ENCODE measurements at regions not wholly inside any gene's neighbourhood (a gene's known extent, or its start where the extent isn't known, plus 50 kb on each side); places are given as distances from the start of the nearest gene placed in this dataset.

- no peak overlapping the region for H3K4me3 ChIP-seq (ENCODE audit: low read depth, low read length)
- TF ChIP-seq CTCF (IDR thresholded peaks at IDR 0.05; ENCODE audit: low read depth, low read length) = no peak
- in situ Hi-C loops (cut with HindIII; ENCODE audit: low sequenced_read_pairs) = no loop called here
- no peak for DNase-seq (ENCODE audit: low read depth, low spot score)
These were observed 146.7 kb upstream of the FAM9B start for GRCh38 chrX:9180623-9181022.

- in situ Hi-C loops (cut with HindIII; ENCODE audit: low sequenced_read_pairs) = no loop called here
- TF ChIP-seq CTCF (IDR thresholded peaks at IDR 0.05; ENCODE audit: low read depth, low read length) = no peak
- DNase-seq (ENCODE audit: low read depth, low spot score) = no peak
- no peak overlapping the region for H3K4me3 ChIP-seq (ENCODE audit: low read depth, low read length)
These were observed 148.1 kb upstream of the FAM9B start for GRCh38 chrX:9182041-9182440.

- no peak overlapping the region for H3K4me3 ChIP-seq (ENCODE audit: low read depth, low read length)
- DNase-seq (ENCODE audit: low read depth, low spot score) = no peak
- in situ Hi-C loops (cut with HindIII; ENCODE audit: low sequenced_read_pairs) = no loop called here
These were observed 149.6 kb upstream of the FAM9B start for GRCh38 chrX:9183481-9183880.

GRCh38 chrX:9184211-9184610, 150.3 kb upstream of the FAM9B start:
- H3K4me3 ChIP-seq (ENCODE audit: low read depth, low read length) = no peak overlapping the region
- DNase-seq (ENCODE audit: low read depth, low spot score) = no peak
- no peak for TF ChIP-seq CTCF (IDR thresholded peaks at IDR 0.05; ENCODE audit: low read depth, low read length)
- in situ Hi-C loops (cut with HindIII; ENCODE audit: low sequenced_read_pairs) = no loop called here

More at GRCh38 chrX:9183481-9183880, 149.6 kb upstream of the FAM9B start:
- no peak for TF ChIP-seq CTCF (IDR thresholded peaks at IDR 0.05; ENCODE audit: low read depth, low read length)

- in situ Hi-C loops (cut with HindIII; ENCODE audit: low sequenced_read_pairs) = no loop called here
- no peak overlapping the region for H3K4me3 ChIP-seq (ENCODE audit: low read depth, low read length)
- TF ChIP-seq CTCF (IDR thresholded peaks at IDR 0.05; ENCODE audit: low read depth, low read length) = no peak
- no peak for DNase-seq (ENCODE audit: low read depth, low spot score)
These were observed 154.2 kb upstream of the FAM9B start for GRCh38 chrX:9188117-9188516.

- no peak for DNase-seq (ENCODE audit: low read depth, low spot score)
- in situ Hi-C loops (cut with HindIII; ENCODE audit: low sequenced_read_pairs) = no loop called here
- TF ChIP-seq CTCF (IDR thresholded peaks at IDR 0.05; ENCODE audit: low read depth, low read length) = no peak
- no peak overlapping the region for H3K4me3 ChIP-seq (ENCODE audit: low read depth, low read length)
These were observed 155.4 kb upstream of the FAM9B start for GRCh38 chrX:9189286-9189685.

- no peak overlapping the region for H3K4me3 ChIP-seq (ENCODE audit: low read depth, low read length)
- no peak for DNase-seq (ENCODE audit: low read depth, low spot score)
- no peak for TF ChIP-seq CTCF (IDR thresholded peaks at IDR 0.05; ENCODE audit: low read depth, low read length)
- in situ Hi-C loops (cut with HindIII; ENCODE audit: low sequenced_read_pairs) = no loop called here
These were observed 157.5 kb upstream of the FAM9B start for GRCh38 chrX:9191392-9191791.

Measured in astrocyte of the spinal cord (primary cell).